ENCODE measurements at regions not wholly inside any gene's neighbourhood (a gene's known extent, or its start where the extent isn't known, plus 50 kb on each side); places are given as distances from the start of the nearest gene placed in this dataset.

DNA sequence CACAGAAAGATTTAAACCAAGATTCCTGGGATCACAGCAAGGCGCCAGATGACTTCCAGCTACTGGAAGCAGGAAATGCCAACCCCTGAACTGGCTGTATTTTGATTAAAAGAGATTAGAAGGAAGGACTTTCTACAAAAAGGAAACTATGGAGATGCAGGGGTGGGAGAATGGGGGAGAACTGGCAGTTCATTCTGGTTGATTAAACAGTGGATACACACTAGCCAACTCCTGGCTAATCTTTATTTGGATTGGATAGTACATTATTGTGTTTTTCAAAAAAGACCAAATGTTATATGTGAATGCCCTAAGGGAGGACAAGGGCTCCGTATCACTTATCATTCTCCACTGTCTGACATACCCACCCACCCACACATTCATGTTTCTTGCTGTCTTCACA is 93.2 kb downstream of the CDO1 start:
- TF ChIP-seq, protein P1, sequence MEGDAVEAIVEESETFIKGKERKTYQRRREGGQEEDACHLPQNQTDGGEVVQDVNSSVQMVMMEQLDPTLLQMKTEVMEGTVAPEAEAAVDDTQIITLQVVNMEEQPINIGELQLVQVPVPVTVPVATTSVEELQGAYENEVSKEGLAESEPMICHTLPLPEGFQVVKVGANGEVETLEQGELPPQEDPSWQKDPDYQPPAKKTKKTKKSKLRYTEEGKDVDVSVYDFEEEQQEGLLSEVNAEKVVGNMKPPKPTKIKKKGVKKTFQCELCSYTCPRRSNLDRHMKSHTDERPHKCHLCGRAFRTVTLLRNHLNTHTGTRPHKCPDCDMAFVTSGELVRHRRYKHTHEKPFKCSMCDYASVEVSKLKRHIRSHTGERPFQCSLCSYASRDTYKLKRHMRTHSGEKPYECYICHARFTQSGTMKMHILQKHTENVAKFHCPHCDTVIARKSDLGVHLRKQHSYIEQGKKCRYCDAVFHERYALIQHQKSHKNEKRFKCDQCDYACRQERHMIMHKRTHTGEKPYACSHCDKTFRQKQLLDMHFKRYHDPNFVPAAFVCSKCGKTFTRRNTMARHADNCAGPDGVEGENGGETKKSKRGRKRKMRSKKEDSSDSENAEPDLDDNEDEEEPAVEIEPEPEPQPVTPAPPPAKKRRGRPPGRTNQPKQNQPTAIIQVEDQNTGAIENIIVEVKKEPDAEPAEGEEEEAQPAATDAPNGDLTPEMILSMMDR (IDR thresholded peaks at IDR 0.05 in 2 of 3, conservative IDR thresholded peaks at IDR 0.05 in 1 of 3; ENCODE audit: insufficient read depth in 2 of 3, low read depth in 1 of 3, low read length in 3 of 3) = no peak
- no peak for TF ChIP-seq ARID3A (IDR thresholded peaks at IDR 0.05; ENCODE audit: borderline replicate concordance, low read depth, low read length)
- TF ChIP-seq GABPA (tag; conservative IDR thresholded peaks at IDR 0.05; ENCODE audit: low read depth) = no peak
- TF ChIP-seq SAP30 (IDR thresholded peaks at IDR 0.05; ENCODE audit: borderline replicate concordance, insufficient read depth, low read depth, low read length, poor library complexity, severe bottlenecking) = no peak
- TF ChIP-seq CBX2 (IDR thresholded peaks at IDR 0.05; ENCODE audit: insufficient read depth, low read length, poor library complexity, severe bottlenecking) = no peak
- TF ChIP-seq RAD21 (CRISPR knock-in tag; conservative IDR thresholded peaks at IDR 0.05 in 1 of 2, IDR thresholded peaks at IDR 0.05 in 1 of 2) = no peak
- TF ChIP-seq POLR2G (IDR thresholded peaks at IDR 0.05; ENCODE audit: low read depth, low read length) = no peak
- no peak for TF ChIP-seq POLR2AphosphoS5 (IDR thresholded peaks at IDR 0.05; ENCODE audit: control insufficient read depth, insufficient read depth, low read depth, low read length)
- no peak for TF ChIP-seq HCFC1 (IDR thresholded peaks at IDR 0.05; ENCODE audit: low read depth, low read length)
